HG03432 (cell line): ENCODE measurements at regions not wholly inside any gene's neighbourhood (a gene's known extent, or its start where the extent isn't known, plus 50 kb on each side); places are given as distances from the start of the nearest gene placed in this dataset.
"Not testable (repeated sequence)": the region's sequence is repeated elsewhere in the genome, so short reads cannot be mapped to it uniquely, and the experiment has no call there.

Source experiments
- ATAC-seq: cut with Tn5 transposase; IDR thresholded peaks from one replicate; pipeline ENCODE4 v1.9.1; 2021; ENCODE audit warnings: mild to moderate bottlenecking, moderate library complexity; ENCODE audit not compliant: unreplicated experiment

- ATAC-seq = no peak
Observed at GRCh38 chr1:192418552-192419285, 101.9 kb downstream of the RGS21 start.

GRCh38 chr1:192430644-192431043, 113.9 kb downstream of the RGS21 start:
- no peak for ATAC-seq

GRCh38 chr1:192435704-192436103, 118.9 kb downstream of the RGS21 start:
- no peak for ATAC-seq

GRCh38 chr1:192436441-192437078, 119.8 kb downstream of the RGS21 start:
- no peak for ATAC-seq

GRCh38 chr1:192438737-192439136, 121.9 kb downstream of the RGS21 start:
- ATAC-seq = no peak

- ATAC-seq = no peak
Observed at GRCh38 chr1:192439373-192440025, 122.7 kb downstream of the RGS21 start.

GRCh38 chr1:192441492-192441891, 124.7 kb downstream of the RGS21 start:
- no peak for ATAC-seq

GRCh38 chr1:192442736-192443135, 125.9 kb downstream of the RGS21 start:
- ATAC-seq = no peak

- ATAC-seq = no peak
Observed at GRCh38 chr1:192443616-192444015, 126.8 kb downstream of the RGS21 start.

GRCh38 chr1:192445241-192445640, 128.4 kb downstream of the RGS21 start:
- no peak for ATAC-seq

- ATAC-seq = peak; percentile 75
Observed at GRCh38 chr1:192445839-192446489, 129.2 kb downstream of the RGS21 start.

- ATAC-seq = no peak
Observed at GRCh38 chr1:192448026-192448578, 127.5 kb upstream of the RGS1 start.

- ATAC-seq = no peak
Observed at GRCh38 chr1:192453360-192453992, 122.1 kb upstream of the RGS1 start.

GRCh38 chr1:192459467-192459866, 116.1 kb upstream of the RGS1 start:
- no peak for ATAC-seq

- ATAC-seq = no peak
Observed at GRCh38 chr1:192461684-192462083, 113.9 kb upstream of the RGS1 start.

- no peak for ATAC-seq
Observed at GRCh38 chr1:192462616-192463015, 113.0 kb upstream of the RGS1 start.

- ATAC-seq = no peak
Observed at GRCh38 chr1:192463661-192464060, 111.9 kb upstream of the RGS1 start.

- not testable (repeated sequence) for ATAC-seq
Observed at GRCh38 chr1:192465221-192465620, 110.4 kb upstream of the RGS1 start.

- ATAC-seq = no peak
Observed at GRCh38 chr1:192474080-192474683, 101.4 kb upstream of the RGS1 start.

GRCh38 chr1:192475329-192475728, 100.2 kb upstream of the RGS1 start:
- no peak for ATAC-seq
